ENCODE measurements at regions not wholly inside any gene's neighbourhood (a gene's known extent, or its start where the extent isn't known, plus 50 kb on each side); places are given as distances from the start of the nearest gene placed in this dataset.

DNA sequence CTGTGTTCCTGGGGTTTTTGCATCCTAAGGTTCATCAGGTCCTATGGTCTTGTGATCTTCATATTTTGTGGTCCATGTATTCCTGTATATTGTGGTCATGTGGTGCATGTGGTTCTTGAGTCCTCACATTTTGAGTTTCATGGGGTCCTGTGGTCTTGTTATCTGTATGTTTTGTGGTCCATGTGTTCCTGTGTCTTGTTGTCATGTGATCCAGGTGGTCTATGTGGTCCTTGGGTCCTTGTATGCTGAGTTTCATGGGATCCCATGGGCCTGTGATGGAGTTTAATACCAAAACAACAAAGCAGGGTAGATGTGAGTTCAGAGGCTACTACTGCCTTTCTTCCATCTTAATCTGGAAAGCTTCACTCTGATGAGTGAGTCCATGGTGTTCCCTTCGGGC, 166.4 kb downstream of the TMEM18 start:
- no peak for DNase-seq (ENCODE audit: low read depth in 2 of 2)

DNA sequence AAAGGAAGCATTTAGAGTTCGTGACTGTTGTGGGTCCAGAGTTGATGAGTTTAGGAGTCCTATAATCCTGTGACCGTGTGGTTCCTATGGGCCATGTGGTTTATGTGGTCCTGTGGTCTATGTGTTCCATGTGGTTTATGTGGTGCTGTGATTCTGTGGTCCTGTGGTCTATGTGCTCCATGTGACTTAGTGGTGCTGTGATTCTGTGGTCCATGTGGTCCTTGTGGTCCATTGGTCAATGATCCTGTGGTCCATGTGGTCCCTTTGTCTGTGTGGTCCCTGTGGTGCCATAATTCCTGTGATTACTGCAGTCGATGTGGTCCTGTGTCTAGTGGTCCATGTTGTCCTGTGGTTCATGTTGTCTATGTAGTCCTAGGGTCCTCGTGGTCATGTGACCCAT, 167.3 kb downstream of the TMEM18 start:
- no peak for DNase-seq (ENCODE audit: low read depth in 2 of 2)

GRCh38 chr2:508121-508520, 169.1 kb downstream of the TMEM18 start:
- DNase-seq (ENCODE audit: low read depth in 2 of 2), result no peak

DNA sequence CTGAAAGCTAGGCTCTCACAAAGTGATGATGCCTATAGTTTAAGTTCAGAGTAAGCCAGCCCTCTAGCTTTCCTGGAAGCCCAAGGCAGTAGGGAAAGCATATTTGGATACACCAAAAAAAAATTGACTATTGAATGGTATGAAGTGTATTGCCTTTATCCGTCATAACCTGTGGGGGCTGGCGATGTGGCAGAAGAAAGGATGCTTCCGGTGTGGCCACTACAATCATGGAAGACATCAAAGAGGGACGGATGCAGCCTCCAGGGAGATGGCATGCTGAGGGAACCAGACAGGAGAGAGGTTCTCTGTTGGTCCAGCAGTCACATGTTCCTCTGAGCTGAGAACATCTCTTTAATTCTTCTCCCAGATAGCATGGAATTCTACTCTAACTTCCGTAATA, 170.3 kb downstream of the TMEM18 start:
- no peak for DNase-seq (ENCODE audit: low read depth in 2 of 2)

DNA sequence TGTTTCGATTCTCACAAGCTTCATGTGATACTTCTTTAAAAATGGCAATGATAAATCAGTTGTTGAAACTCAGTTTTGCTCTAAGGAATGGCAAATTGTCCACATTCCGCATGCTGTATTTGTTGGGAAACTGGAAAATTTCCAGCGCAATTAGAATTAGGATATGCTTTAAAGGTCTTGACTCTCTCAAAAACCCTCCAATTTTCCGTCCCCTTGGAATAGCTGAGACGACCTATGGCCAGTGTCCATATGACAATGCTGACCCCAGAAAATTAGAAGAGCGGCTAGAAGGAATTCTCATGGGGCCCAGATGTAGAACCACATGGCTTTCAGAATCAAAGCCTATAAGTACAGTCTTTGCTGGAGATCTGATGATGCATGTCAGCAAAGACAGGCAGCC, 170.8 kb downstream of the TMEM18 start:
- DNase-seq (ENCODE audit: low read depth in 2 of 2), result no peak

DNA sequence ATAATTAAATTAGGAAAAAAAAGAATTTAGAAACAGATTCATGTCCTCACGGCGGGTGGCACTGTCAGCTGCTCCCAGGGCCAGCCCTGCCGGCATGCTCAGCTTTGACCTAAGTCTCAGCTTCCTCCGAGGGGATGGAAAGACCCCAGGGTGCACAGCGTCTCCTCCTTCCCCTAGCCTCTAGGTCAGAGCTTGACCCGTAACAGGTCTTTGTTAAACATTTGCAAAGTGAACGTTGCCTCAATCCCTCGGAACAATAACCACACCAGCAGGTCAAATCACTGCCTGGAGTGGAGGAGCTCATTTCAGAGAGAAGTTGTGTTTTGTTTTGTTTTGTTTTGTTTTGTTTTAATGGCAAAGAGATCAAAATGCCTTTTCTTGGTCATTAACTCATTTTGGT, 171.3 kb downstream of the TMEM18 start:
- no peak for DNase-seq (ENCODE audit: low read depth in 2 of 2)

- DNase-seq (ENCODE audit: low read depth in 2 of 2), result no peak
Observed at GRCh38 chr2:503288-503999, 173.8 kb downstream of the TMEM18 start.

DNA sequence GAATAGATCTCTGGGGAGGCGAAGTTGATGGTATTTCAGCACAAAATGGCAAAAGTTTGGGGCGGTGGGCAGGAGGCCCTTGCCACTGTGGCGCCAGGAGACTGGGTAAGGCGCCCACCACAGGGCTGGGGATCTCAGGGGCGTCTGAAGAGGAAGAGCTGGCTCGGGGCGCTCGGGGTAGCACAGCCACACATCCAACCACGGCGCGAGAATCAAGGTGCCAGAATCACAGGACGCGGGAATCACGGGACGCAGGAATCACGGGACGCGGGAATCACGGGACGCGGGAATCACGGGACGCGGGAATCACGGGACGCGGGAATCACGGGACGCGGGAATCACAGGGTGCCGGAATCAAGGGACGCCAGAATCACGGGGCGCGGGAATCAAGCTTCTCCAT, 174.4 kb downstream of the TMEM18 start:
- no peak for DNase-seq (ENCODE audit: low read depth in 2 of 2)

- no peak for DNase-seq (ENCODE audit: low read depth in 2 of 2)
Observed at GRCh38 chr2:501667-502066, 175.5 kb downstream of the TMEM18 start.

- DNase-seq (ENCODE audit: low read depth in 2 of 2), result no peak
Observed at GRCh38 chr2:501130-501529, 176.1 kb downstream of the TMEM18 start.

- no peak for DNase-seq (ENCODE audit: low read depth in 2 of 2)
Observed at GRCh38 chr2:499726-500125, 177.5 kb downstream of the TMEM18 start.

DNA sequence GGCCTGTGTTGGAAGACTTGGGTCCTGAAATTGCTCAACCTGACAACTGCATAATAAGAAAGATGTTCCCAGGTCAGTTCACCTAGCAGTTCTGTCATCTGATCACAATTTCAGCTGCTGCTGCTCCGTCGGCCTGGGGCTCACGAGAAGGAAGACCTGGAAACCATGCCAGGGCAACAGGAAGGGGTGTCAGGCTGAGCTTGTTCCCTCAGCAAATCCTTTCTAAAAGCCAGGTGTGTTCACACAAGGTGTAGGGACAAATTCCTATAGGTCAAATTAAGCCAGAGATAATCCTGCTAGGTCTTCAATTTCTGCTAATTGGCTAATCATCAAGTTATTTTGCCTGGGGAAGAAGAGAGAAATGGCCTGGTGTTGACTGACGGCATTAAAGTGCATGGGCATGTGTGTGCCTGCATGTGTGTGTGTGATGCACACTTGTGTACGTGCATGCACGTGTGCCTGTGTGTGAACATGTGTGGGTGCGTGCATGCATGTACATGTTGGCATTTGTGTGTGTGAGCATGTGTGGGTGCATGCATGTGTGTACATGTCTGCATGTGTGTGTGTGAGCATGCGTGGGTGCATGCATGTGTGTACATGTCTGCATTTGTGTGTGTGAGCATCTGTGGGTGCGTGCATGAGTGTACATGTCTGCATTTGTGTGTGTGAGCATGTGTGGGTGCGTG, 178.6 kb downstream of the TMEM18 start:
- no peak for DNase-seq (ENCODE audit: low read depth in 2 of 2)

DNA sequence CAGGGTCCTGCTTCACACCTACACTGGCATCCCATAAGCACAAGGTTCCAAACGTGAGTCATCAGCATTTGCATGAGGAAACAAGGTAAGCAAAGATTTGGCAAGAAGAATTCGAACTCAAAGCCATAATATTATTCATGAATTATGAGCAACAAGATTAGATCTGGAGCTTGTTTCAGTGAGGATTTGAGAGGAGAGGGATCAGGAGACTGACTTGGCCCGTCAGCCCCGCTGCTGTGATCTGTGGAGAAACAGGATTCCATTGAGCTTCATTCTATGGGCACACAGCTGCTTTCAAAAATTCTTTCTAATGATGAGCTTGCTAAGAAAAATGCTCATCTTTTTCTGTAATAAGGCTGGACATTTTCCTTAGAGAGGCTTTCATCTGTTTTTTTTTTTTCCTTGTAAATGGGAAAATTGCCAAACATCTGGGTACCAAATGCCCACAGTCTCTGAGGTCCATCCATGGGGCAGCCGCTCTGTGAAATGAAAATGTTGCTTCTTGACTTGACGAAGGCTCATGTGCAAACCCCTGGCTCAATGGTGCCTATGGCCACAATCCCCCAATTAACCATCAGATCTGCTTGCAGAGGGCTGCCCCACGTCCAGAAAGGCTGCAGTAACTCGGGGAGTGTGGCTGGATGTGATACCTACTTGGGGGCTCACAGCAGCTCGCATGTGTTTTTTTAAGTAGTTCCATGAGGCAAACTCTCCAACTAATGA, 179.3 kb downstream of the TMEM18 start:
- no peak for DNase-seq (ENCODE audit: low read depth in 2 of 2)

GRCh38 chr2:496729-497128, 180.5 kb downstream of the TMEM18 start:
- no peak for DNase-seq (ENCODE audit: low read depth in 2 of 2)

- DNase-seq (ENCODE audit: low read depth in 2 of 2), result no peak
Observed at GRCh38 chr2:495745-496275, 181.4 kb downstream of the TMEM18 start.

- no peak for DNase-seq (ENCODE audit: low read depth in 2 of 2)
Observed at GRCh38 chr2:494853-495252, 182.4 kb downstream of the TMEM18 start.

GRCh38 chr2:493228-493627, 184.0 kb downstream of the TMEM18 start:
- no peak for DNase-seq (ENCODE audit: low read depth in 2 of 2)

- no peak for DNase-seq (ENCODE audit: low read depth in 2 of 2)
Observed at GRCh38 chr2:492178-492577, 185.0 kb downstream of the TMEM18 start.

DNA sequence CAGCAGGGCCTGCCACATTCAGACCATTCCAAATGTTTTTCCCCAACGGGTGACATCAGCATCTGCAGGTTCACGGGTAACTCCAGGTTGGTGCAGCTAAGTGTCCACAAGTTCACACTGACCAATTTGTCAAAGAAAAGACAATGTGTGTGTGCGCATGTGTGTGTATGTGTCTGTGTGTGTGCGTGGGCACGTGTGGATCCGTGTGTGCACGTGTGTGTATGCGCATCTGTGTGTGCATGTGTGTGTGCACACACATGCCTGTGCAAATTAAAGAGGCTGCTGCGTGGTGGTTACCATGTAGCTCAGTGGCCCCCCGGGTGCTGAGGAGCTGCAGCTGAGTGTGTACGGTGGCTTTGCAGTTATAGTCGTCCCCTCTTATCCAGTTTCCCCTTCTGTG, 187.4 kb downstream of the TMEM18 start:
- DNase-seq (ENCODE audit: low read depth in 2 of 2), result no peak

DNA sequence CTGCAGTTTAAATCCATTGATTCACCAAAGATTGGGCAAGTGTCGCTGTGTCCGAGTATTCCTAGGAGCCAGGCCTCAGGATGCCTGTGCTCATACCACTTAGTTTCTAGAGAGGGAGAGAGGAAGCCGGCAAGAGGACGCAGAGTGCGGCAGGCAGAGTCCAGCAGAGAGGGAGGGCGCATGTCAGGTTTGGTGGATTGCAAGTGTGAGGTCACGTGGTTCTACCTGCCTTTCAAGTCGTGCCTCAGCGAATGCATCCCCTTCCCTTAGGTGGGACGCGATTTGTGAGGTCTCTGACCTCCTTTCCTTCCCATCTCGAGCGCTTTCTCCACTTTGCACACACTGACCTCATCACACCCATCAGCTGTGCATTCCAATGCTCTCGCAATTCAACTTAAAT, 188.1 kb downstream of the TMEM18 start:
- DNase-seq (ENCODE audit: low read depth in 2 of 2), result no peak

- no peak for DNase-seq (ENCODE audit: low read depth in 2 of 2)
Observed at GRCh38 chr2:487186-488079, 189.8 kb downstream of the TMEM18 start.

GRCh38 chr2:486371-486770, 190.8 kb downstream of the TMEM18 start:
- no peak for DNase-seq (ENCODE audit: low read depth in 2 of 2)

Data from stimulated activated CD8-positive, alpha-beta memory T cell treated with anti-CD3 and anti-CD28 coated beads, Interleukin-7, amount 100 ng/mL, for 1 hour (primary cell).